Germinal center (tissue), 1 donor: ENCODE measurements at regions not wholly inside any gene's neighbourhood (a gene's known extent, or its start where the extent isn't known, plus 50 kb on each side); places are given as distances from the start of the nearest gene placed in this dataset.
A peak's percentile ranks its signal among the peaks of the same experiment; 100 is the strongest.
"Not testable (repeated sequence)": the region's sequence is repeated elsewhere in the genome, so short reads cannot be mapped to it uniquely, and the experiment has no call there.

Experiments
- DNase-seq: peaks from one replicate; pipeline ENCODE4 v3.0.0; 2012; ENCODE audit warnings: mixed read lengths, low spot score

- DNase-seq = peak; percentile 79
Measured at GRCh38 chr2:104976603-104977120, 61.2 kb upstream of the MRPS9 start.

- no peak for DNase-seq
Measured at GRCh38 chr2:104977958-104978357, 59.9 kb upstream of the MRPS9 start.

DNA sequence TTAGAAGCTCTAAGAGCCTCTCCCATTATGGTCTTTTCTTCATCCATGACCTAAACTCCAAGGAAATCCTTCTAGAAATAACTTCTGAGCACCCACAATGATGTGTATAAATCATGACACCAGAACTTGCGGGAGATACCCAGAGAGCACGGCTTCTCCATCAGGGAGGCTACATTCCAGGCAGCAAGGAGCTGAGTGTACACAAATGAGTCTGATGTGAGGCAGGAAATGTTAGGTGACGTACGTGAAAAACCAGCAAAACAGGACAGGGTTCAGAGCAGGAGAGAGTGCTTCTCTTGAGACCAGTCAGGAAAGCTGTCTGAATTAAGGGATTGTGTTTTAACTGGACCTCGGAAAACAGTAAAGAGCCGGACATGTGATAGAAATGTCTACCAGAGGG is 58.1 kb upstream of the MRPS9 start:
- not testable (repeated sequence) for DNase-seq

DNA sequence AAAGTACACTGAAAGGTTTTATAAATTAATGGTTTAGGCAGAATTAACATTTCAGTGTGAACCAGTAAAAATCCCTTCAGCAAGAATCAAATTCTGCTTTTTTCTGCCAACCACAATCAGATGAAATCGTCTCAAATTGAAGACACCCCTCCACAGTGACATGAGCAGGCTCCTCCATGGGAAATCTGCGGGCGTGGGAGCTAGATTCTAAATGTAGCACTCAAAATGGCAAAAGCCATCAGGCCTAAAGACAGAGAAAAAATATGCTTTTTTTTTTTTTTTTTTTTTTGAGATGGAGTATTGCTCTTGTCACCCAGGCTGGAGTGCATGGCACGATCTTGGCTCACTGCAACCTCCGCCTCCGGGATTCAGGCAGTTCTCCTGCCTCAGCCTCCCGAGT is 55.8 kb upstream of the MRPS9 start:
- DNase-seq = no peak
